PC-3 (cell line): ENCODE measurements at regions not wholly inside any gene's neighbourhood (a gene's known extent, or its start where the extent isn't known, plus 50 kb on each side); places are given as distances from the start of the nearest gene placed in this dataset.

Source experiments
- ATAC-seq: fragments of 200-7000 bp; cut with Tn5 transposase; 2 replicates; pipeline ENCODE4 v1.9.1; 2020; ENCODE audit warnings: mild to moderate bottlenecking, moderate library complexity
- BruUV-seq: library from RNA; stranded (reverse); fragments of 400-500 nt; replicated peaks from 2 replicates; lab custom pipeline; 2021; lab: Mats Ljungman, UMichigan
- CTCF ChIA-PET: fragments of 300-600 bp; sonication (Branson Sonifier 250); formaldehyde crosslinking; loops from one replicate; lab custom pipeline; 2022; ENCODE audit warnings: antibody characterized with exemption; lab: Charles Lee
- POLR2A ChIA-PET: fragments of 300-600 bp; sonication (Branson Sonifier 250); formaldehyde crosslinking; loops from one replicate; lab custom pipeline; 2022; ENCODE audit warnings: antibody characterized with exemption; ENCODE audit not compliant: unreplicated experiment; lab: Charles Lee
- DNase-seq: peaks from one replicate; pipeline ENCODE4 v3.0.0-alpha.2; 2015
- H2AFZ ChIP-seq: fragments of 300-600 bp; sonication (generic); 2 replicates; pipeline ENCODE4 v1.6.0; 2016; ENCODE audit warnings: antibody characterized with exemption, low read length
- H3F3A ChIP-seq: fragments of 300-600 bp; sonication (generic); one replicate; pipeline ENCODE4 v1.6.0; 2017; ENCODE audit warnings: antibody characterized with exemption, low read length, control low read depth, mild to moderate bottlenecking; ENCODE audit not compliant: unreplicated experiment
- H3K27ac ChIP-seq: fragments of 300-600 bp; sonication (generic); 2 replicates; pipeline ENCODE4 v1.5.1; 2016; ENCODE audit warnings: mild to moderate bottlenecking, low read length
- H3K27me3 ChIP-seq: fragments of 300-600 bp; sonication (generic); 2 replicates; pipeline ENCODE4 v1.6.1; 2016; ENCODE audit warnings: low read length, mixed read lengths
- H3K36me3 ChIP-seq: fragments of 300-600 bp; sonication (generic); 2 replicates; pipeline ENCODE4 v1.6.1; 2016; ENCODE audit warnings: low read depth, mixed run types, low read length, mixed read lengths
- H3K4me1 ChIP-seq: fragments of 300-600 bp; sonication (generic); 2 replicates; pipeline ENCODE4 v1.5.1; 2016; ENCODE audit warnings: low read length; ENCODE audit not compliant: insufficient read depth
- H3K4me2 ChIP-seq: fragments of 300-600 bp; sonication (generic); 2 replicates; pipeline ENCODE4 v1.6.0; 2016; ENCODE audit warnings: low read length
- H3K4me3 ChIP-seq: fragments of 300-600 bp; sonication (generic); 2 replicates; pipeline ENCODE4 v1.5.1; 2016; ENCODE audit warnings: mild to moderate bottlenecking, low read length, mixed read lengths
- H3K79me2 ChIP-seq: fragments of 300-600 bp; sonication (generic); 2 replicates; pipeline ENCODE4 v1.6.1; 2017; ENCODE audit warnings: low read length, mixed read lengths
- H3K9ac ChIP-seq: fragments of 300-600 bp; sonication (generic); 2 replicates; pipeline ENCODE4 v1.6.0; 2016; ENCODE audit warnings: mild to moderate bottlenecking, low read length
- H3K9me2 ChIP-seq: fragments of 300-600 bp; sonication (generic); replicated peaks from 2 replicates; pipeline ENCODE4 v1.6.1; 2016; ENCODE audit warnings: mixed run types, low read length, mixed read lengths
- H3K9me3 ChIP-seq: fragments of 300-600 bp; sonication (generic); 2 replicates; pipeline ENCODE4 v1.6.1; 2016; ENCODE audit warnings: low read length, mixed read lengths
- H4K20me1 ChIP-seq: fragments of 300-600 bp; sonication (generic); 2 replicates; pipeline ENCODE4 v1.6.1; 2016; ENCODE audit warnings: low read length, mixed read lengths
- EZH2 ChIP-seq: fragments of 300-600 bp; sonication (generic); IDR thresholded peaks from one replicate; pipeline ENCODE4 v1.6.1; 2017; ENCODE audit warnings: antibody characterized with exemption, mild to moderate bottlenecking, low read length; ENCODE audit not compliant: unreplicated experiment
- EZH2phosphoT487 ChIP-seq: fragments of 300-600 bp; sonication (generic); IDR thresholded peaks from 2 replicates; pipeline ENCODE4 v1.6.1; 2018; ENCODE audit warnings: mild to moderate bottlenecking, antibody characterized with exemption, low read length, borderline replicate concordance
- intact Hi-C: fragments of 100-400 bp; cut with micrococcal nuclease; formaldehyde crosslinking; loops from 2 replicates; pipeline ENCODE4 v1.9.0; 2023
- TF ChIP-seq, protein P1 (sequence below): fragments of 300-600 bp; sonication (generic); conservative IDR thresholded peaks from 2 replicates; pipeline ENCODE4 v1.5.1; 2017; ENCODE audit warnings: antibody characterized with exemption, low read depth, mild to moderate bottlenecking, low read length

DNA sequence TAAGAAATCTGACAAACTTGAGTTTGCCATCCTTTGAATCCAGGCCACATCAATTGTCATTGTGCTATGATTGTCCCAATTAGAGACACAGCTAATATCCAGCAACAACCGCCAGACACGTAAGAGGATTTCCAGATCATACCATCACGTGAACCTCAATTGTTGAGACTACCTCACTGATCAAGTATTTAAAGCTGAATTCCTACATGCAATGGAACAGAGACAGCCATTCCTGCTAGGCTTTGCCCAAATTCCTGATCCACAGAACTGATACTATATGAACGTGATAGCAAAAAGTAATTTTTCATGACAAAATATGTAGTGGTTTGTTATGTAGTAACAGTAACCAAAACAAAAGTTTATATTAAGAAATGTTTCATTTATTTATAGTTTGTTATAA, 657.7 kb downstream of the PRR16 start:
- no peak overlapping the region for H3K4me2 ChIP-seq
- CTCF ChIA-PET, result no interaction called here
- TF ChIP-seq EZH2 (no peak), EZH2phosphoT487 (no peak)
- no peaks in the 10 kb centered on the region for H3K4me1 ChIP-seq
- BruUV-seq, result no TSS peak
- H4K20me1 ChIP-seq, result no peaks in the 10 kb centered on the region
- no peaks in the 10 kb centered on the region for H3F3A ChIP-seq
- DNase-seq (no peak), ATAC-seq (no peak)
- POLR2A ChIA-PET, result no interaction called here
- H2AFZ ChIP-seq, result no peak overlapping the region
- no peak overlapping the region for H3K4me3 ChIP-seq
- H3K79me2 ChIP-seq, result no peaks in the 10 kb centered on the region
- no peak overlapping the region for H3K9ac ChIP-seq
- intact Hi-C loops, result no loop called here
- no peaks in the 10 kb centered on the region for H3K27me3 ChIP-seq
- H3K9me3 ChIP-seq, result no peaks in the 10 kb centered on the region
- no peak overlapping the region for H3K27ac ChIP-seq
- no peaks in the 10 kb centered on the region for H3K36me3 ChIP-seq
- no peaks in the 10 kb centered on the region for H3K9me2 ChIP-seq

DNA sequence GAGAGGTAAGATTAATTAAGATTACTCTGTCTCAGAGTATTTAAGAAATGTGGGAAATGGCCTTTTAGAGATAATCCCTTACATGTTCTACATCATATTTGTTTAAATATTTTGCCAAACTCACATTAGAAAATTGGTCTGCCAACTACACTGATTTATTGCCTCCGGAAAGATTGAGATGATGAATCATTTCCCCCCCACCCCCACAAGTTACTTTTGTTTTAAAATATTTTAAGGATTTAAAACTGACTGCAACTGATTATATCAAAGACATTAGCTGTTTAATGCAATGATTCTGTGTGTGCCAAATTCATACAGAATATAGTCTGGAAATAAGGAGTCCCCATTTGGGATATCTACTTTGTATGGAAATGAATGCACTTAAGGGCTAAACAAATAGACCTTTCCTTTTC, 674.4 kb downstream of the PRR16 start:
- no peak overlapping the region for H2AFZ ChIP-seq
- no peak overlapping the region for H3K9ac ChIP-seq
- H3K4me2 ChIP-seq, result peak overlapping the region; percentile 49
- no peaks in the 10 kb centered on the region for H3K9me2 ChIP-seq
- no peaks in the 10 kb centered on the region for H3K36me3 ChIP-seq
- no peaks in the 10 kb centered on the region for H3K27me3 ChIP-seq
- no TSS peak for BruUV-seq
- TF ChIP-seq EZH2 (no peak), EZH2phosphoT487 (no peak)
- TF ChIP-seq, protein P1, sequence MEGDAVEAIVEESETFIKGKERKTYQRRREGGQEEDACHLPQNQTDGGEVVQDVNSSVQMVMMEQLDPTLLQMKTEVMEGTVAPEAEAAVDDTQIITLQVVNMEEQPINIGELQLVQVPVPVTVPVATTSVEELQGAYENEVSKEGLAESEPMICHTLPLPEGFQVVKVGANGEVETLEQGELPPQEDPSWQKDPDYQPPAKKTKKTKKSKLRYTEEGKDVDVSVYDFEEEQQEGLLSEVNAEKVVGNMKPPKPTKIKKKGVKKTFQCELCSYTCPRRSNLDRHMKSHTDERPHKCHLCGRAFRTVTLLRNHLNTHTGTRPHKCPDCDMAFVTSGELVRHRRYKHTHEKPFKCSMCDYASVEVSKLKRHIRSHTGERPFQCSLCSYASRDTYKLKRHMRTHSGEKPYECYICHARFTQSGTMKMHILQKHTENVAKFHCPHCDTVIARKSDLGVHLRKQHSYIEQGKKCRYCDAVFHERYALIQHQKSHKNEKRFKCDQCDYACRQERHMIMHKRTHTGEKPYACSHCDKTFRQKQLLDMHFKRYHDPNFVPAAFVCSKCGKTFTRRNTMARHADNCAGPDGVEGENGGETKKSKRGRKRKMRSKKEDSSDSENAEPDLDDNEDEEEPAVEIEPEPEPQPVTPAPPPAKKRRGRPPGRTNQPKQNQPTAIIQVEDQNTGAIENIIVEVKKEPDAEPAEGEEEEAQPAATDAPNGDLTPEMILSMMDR, result no peak
- H4K20me1 ChIP-seq, result no peaks in the 10 kb centered on the region
- no peaks in the 10 kb centered on the region for H3F3A ChIP-seq
- H3K4me3 ChIP-seq, result no peak overlapping the region
- no peaks in the 10 kb centered on the region for H3K9me3 ChIP-seq
- H3K4me1 ChIP-seq, result peaks cover 15% of the 10 kb centered on the region
- ChIA-PET POLR2A (no interaction called here), CTCF (no interaction called here)
- no peak overlapping the region for H3K27ac ChIP-seq
- no peaks in the 10 kb centered on the region for H3K79me2 ChIP-seq
- intact Hi-C loops, result loop anchor here (2.0 to 10.0 kb wide), 2 partner anchors 114 to 446 kb away; no protein-coding TSS in a partner anchor
- DNase-seq (peak; percentile 60), ATAC-seq (peak; percentile 74)

DNA sequence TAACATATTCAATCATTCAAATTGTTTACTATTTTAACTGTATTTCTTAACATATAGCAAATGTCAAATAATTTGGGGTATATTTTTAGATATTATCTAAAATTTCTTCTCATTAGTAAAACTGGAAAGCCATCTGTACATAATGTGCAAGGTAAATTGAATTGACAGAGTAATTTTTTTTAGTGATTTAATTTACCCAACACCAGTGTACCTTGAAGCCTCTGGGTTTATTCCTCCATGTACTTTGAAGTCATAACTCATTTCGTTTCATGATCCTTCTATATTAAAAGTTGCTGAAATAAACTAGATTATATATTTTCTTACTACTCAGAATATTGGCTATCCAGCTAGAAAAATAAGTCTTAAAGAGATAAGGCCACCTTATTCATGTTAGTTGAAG, 674.9 kb downstream of the PRR16 start:
- POLR2A ChIA-PET, result no interaction called here

More for the DNA sequence above, 674.9 kb downstream of the PRR16 start:
- Histone ChIP-seq H2AFZ (no peak overlapping the region), H4K20me1 (no peaks in the 10 kb centered on the region), H3K79me2 (no peaks in the 10 kb centered on the region), H3F3A (no peaks in the 10 kb centered on the region), H3K4me3 (no peak overlapping the region), H3K9ac (no peak overlapping the region), H3K36me3 (no peaks in the 10 kb centered on the region), H3K4me1 (peaks cover 15% of the 10 kb centered on the region), H3K9me2 (no peaks in the 10 kb centered on the region), H3K4me2 (peak overlapping the region; percentile 49; the same call in 1 of the 2 replicates), H3K9me3 (no peaks in the 10 kb centered on the region), H3K27me3 (no peaks in the 10 kb centered on the region), H3K27ac (no peak overlapping the region)
- CTCF ChIA-PET, result no interaction called here
- BruUV-seq, result no TSS peak
- DNase-seq, result no peak
- intact Hi-C loops, result loop anchor here (2.0 to 10.0 kb wide), 2 partner anchors 114 to 446 kb away; no protein-coding TSS in a partner anchor
- ATAC-seq, result no peak; the same call in 1 of the 2 replicates
- TF ChIP-seq EZH2 (no peak), EZH2phosphoT487 (no peak)
- TF ChIP-seq, protein P1, result no peak
